DOHH2 (cell line): ENCODE measurements at regions not wholly inside any gene's neighbourhood (a gene's known extent, or its start where the extent isn't known, plus 50 kb on each side); places are given as distances from the start of the nearest gene placed in this dataset.

ENCODE experiments used
- EZH2phosphoT487 ChIP-seq: fragments of 200-600 bp; sonication (generic); IDR thresholded peaks from 2 replicates; pipeline ENCODE4 v1.6.1; 2017; ENCODE audit warnings: borderline replicate concordance, mild to moderate bottlenecking, antibody characterized with exemption, low read length, moderate library complexity, mixed read lengths
- TF ChIP-seq, protein P1 (sequence below): fragments of 200-600 bp; sonication (generic); IDR thresholded peaks from one replicate; pipeline ENCODE4 v1.5.1; 2014; ENCODE audit warnings: antibody characterized with exemption, mild to moderate bottlenecking, low read depth, low read length; ENCODE audit not compliant: poor library complexity, severe bottlenecking

DNA sequence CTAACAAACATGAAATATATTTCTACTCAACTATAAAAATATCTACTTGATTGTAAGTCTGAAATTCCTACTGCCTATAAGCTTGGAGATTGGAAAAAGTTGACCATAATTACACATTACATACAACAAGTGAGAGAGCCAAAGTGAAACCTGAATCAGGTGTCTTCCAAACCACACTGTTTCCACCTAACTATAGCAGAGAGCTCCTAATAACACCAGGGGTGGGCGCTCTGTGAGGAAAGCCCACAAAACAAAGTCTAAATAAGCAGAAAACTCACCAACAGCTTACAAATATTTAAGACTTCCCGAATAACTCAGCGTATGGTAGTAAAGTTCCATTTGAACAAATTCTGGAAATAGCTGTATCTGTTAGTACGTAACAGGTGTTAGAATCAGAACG, 119.9 kb downstream of the GPR37 start:
- TF ChIP-seq, protein P1, sequence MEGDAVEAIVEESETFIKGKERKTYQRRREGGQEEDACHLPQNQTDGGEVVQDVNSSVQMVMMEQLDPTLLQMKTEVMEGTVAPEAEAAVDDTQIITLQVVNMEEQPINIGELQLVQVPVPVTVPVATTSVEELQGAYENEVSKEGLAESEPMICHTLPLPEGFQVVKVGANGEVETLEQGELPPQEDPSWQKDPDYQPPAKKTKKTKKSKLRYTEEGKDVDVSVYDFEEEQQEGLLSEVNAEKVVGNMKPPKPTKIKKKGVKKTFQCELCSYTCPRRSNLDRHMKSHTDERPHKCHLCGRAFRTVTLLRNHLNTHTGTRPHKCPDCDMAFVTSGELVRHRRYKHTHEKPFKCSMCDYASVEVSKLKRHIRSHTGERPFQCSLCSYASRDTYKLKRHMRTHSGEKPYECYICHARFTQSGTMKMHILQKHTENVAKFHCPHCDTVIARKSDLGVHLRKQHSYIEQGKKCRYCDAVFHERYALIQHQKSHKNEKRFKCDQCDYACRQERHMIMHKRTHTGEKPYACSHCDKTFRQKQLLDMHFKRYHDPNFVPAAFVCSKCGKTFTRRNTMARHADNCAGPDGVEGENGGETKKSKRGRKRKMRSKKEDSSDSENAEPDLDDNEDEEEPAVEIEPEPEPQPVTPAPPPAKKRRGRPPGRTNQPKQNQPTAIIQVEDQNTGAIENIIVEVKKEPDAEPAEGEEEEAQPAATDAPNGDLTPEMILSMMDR, result no peak
- TF ChIP-seq EZH2phosphoT487, result no peak
